ENCODE measurements at regions not wholly inside any gene's neighbourhood (a gene's known extent, or its start where the extent isn't known, plus 50 kb on each side); places are given as distances from the start of the nearest gene placed in this dataset.

- TF ChIP-seq POLR2A (IDR thresholded peaks at IDR 0.05) (no peak), CTCF (IDR thresholded peaks at IDR 0.05 in 4 of 5, conservative IDR thresholded peaks at IDR 0.05 in 1 of 5) (no peak)
Observed at GRCh38 chr16:85436636-85437165, 176.4 kb upstream of the GSE1 start.
